Right atrium auricular region (tissue), 2 donors: ENCODE measurements at regions not wholly inside any gene's neighbourhood (a gene's known extent, or its start where the extent isn't known, plus 50 kb on each side); places are given as distances from the start of the nearest gene placed in this dataset.
"Not testable (repeated sequence)": the region's sequence is repeated elsewhere in the genome, so short reads cannot be mapped to it uniquely, and the experiment has no call there.

Experiments used
- DNase-seq: peaks from one replicate; pipeline ENCODE4 v3.0.0-alpha.2; 2019; ENCODE audit warnings: low spot score
- H3K27ac ChIP-seq, 2 donors: fragments of 200-600 bp; sonication (generic); 1 replicate in 1 of 2; 2 replicates in 1 of 2; pipeline ENCODE4 v1.5.1; 2016 to 2019
- H3K27me3 ChIP-seq, 2 donors: fragments of 200-600 bp; sonication (generic); one replicate each; pipeline versions ENCODE4 v1.5.1 to v1.6.0; 2017 to 2019
- H3K36me3 ChIP-seq: fragments of 200-600 bp; sonication (generic); one replicate; pipeline ENCODE4 v1.5.1; 2016
- H3K4me1 ChIP-seq, 2 donors: fragments of 200-600 bp; sonication (generic); one replicate each; pipeline versions ENCODE4 v1.5.1 to v1.6.0; 2017 to 2019
- H3K4me3 ChIP-seq, 2 donors: fragments of 200-600 bp; sonication (generic); 1 replicate in 1 of 2; 2 replicates in 1 of 2; pipeline ENCODE4 v1.5.1; 2017 to 2019; ENCODE audit warnings: mild to moderate bottlenecking in 1 of 2, moderate library complexity in 1 of 2
- H3K9me3 ChIP-seq, 2 donors: fragments of 200-600 bp; sonication (generic); one replicate each; pipeline ENCODE4 v1.5.1; 2019
- CTCF ChIP-seq, 2 donors: fragments of 200-600 bp; sonication (generic); IDR thresholded peaks; one replicate each; pipeline ENCODE4 v1.5.1; 2019; ENCODE audit warnings: antibody characterized with exemption in 2 of 2

- not testable (repeated sequence) for H3K27me3 ChIP-seq
Measured at GRCh38 chr16:72729552-72729951, 318.4 kb downstream of the ZFHX3 start.

GRCh38 chr16:72728516-72728915 is 319.4 kb downstream of the ZFHX3 start:
- H3K36me3 ChIP-seq = no peaks in the 10 kb centered on the region
- no peak for TF ChIP-seq CTCF (IDR thresholded peaks at IDR 0.05)
- no peak overlapping the region for H3K4me3 ChIP-seq
- H3K9me3 ChIP-seq = no peaks in the 10 kb centered on the region
- no peaks in the 10 kb centered on the region for H3K4me1 ChIP-seq
- no peak overlapping the region for H3K27ac ChIP-seq
- no peak for DNase-seq
- H3K27me3 ChIP-seq = no peaks in the 10 kb centered on the region

More at GRCh38 chr16:72729552-72729951, 318.4 kb downstream of the ZFHX3 start:
- H3K27ac ChIP-seq, H3K4me1 ChIP-seq, H3K9me3 ChIP-seq, H3K4me3 ChIP-seq, DNase-seq, H3K36me3 ChIP-seq: not testable (repeated sequence)

GRCh38 chr16:72727565-72727964 is 320.4 kb downstream of the ZFHX3 start:
- Histone ChIP-seq H3K36me3 (no peaks in the 10 kb centered on the region), H3K9me3 (no peaks in the 10 kb centered on the region), H3K27me3 (no peaks in the 10 kb centered on the region), H3K27ac (no peak overlapping the region), H3K4me1 (no peaks in the 10 kb centered on the region), H3K4me3 (no peak overlapping the region)
- DNase-seq = no peak
- no peak for TF ChIP-seq CTCF (IDR thresholded peaks at IDR 0.05)

GRCh38 chr16:72725643-72726042 is 322.3 kb downstream of the ZFHX3 start:
- H3K36me3 ChIP-seq = no peaks in the 10 kb centered on the region
- no peak overlapping the region for H3K4me3 ChIP-seq
- H3K27me3 ChIP-seq = no peaks in the 10 kb centered on the region
- H3K9me3 ChIP-seq = no peaks in the 10 kb centered on the region
- TF ChIP-seq CTCF (IDR thresholded peaks at IDR 0.05) = no peak
- no peaks in the 10 kb centered on the region for H3K4me1 ChIP-seq
- DNase-seq = no peak
- no peak overlapping the region for H3K27ac ChIP-seq

- no peaks in the 10 kb centered on the region for H3K9me3 ChIP-seq
- DNase-seq = no peak
- no peak for TF ChIP-seq CTCF (IDR thresholded peaks at IDR 0.05)
- no peak overlapping the region for H3K4me3 ChIP-seq
- no peak overlapping the region for H3K27ac ChIP-seq
- H3K4me1 ChIP-seq = no peaks in the 10 kb centered on the region
- no peaks in the 10 kb centered on the region for H3K36me3 ChIP-seq
- no peaks in the 10 kb centered on the region for H3K27me3 ChIP-seq
Measured at GRCh38 chr16:72723781-72724180, 324.1 kb downstream of the ZFHX3 start.

GRCh38 chr16:72722552-72722951 is 325.4 kb downstream of the ZFHX3 start:
- H3K36me3 ChIP-seq = no peaks in the 10 kb centered on the region
- H3K4me3 ChIP-seq = no peak overlapping the region
- H3K4me1 ChIP-seq = no peaks in the 10 kb centered on the region
- H3K27ac ChIP-seq = no peak overlapping the region
- no peaks in the 10 kb centered on the region for H3K27me3 ChIP-seq
- no peak for TF ChIP-seq CTCF (IDR thresholded peaks at IDR 0.05)
- no peaks in the 10 kb centered on the region for H3K9me3 ChIP-seq
- no peak for DNase-seq
